H1 (cell line): ENCODE measurements at regions not wholly inside any gene's neighbourhood (a gene's known extent, or its start where the extent isn't known, plus 50 kb on each side); places are given as distances from the start of the nearest gene placed in this dataset.

Source experiments
- CTCF ChIA-PET: fragments of 300-600 bp; sonication (Branson Sonifier 250); formaldehyde crosslinking; loops from one replicate; lab custom pipeline; 2021; ENCODE audit not compliant: partially characterized antibody; lab: Charles Lee
- POLR2A ChIA-PET: fragments of 300-600 bp; sonication (Branson Sonifier 250); formaldehyde crosslinking; loops from one replicate; lab custom pipeline; 2021; ENCODE audit warnings: inconsistent platforms; ENCODE audit not compliant: partially characterized antibody; lab: Charles Lee
- DNase-seq, 2 experiments: peaks; one replicate each; pipeline versions ENCODE4 v3.0.0 to v3.0.0-alpha.2; 2010 to 2022; ENCODE audit warnings: low spot score in 2 of 2, low read depth in 1 of 2, mixed read lengths in 1 of 2
- FAIRE-seq: peaks from 2 replicates; lab custom pipeline; 2011; peaks lifted over from hg19 to GRCh38; lab: Jason Lieb, UNC
- H2AFZ ChIP-seq: 2 replicates; pipeline ENCODE4 v1.8.1; 2012; ENCODE audit warnings: low read length, inconsistent platforms
- H2AK5ac ChIP-seq: 2 replicates; pipeline ENCODE4 v1.6.1; 2013; ENCODE audit warnings: low read depth, low read length
- H2BK120ac ChIP-seq: replicated peaks from 2 replicates; pipeline ENCODE3; 2013; ENCODE audit warnings: low read depth, low read length, inconsistent platforms
- H2BK12ac ChIP-seq: 2 replicates; pipeline ENCODE4 v1.6.1; 2013; ENCODE audit warnings: low read depth, low read length
- H2BK15ac ChIP-seq: 2 replicates; pipeline ENCODE4 v1.6.1; 2013; ENCODE audit warnings: low read length
- H2BK20ac ChIP-seq: 2 replicates; pipeline ENCODE4 v1.6.1; 2013; ENCODE audit warnings: low read length
- H2BK5ac ChIP-seq: 2 replicates; pipeline ENCODE4 v1.6.1; 2013; ENCODE audit warnings: low read depth, low read length
- H3K14ac ChIP-seq: 2 replicates; pipeline ENCODE4 v1.6.1; 2013; ENCODE audit warnings: inconsistent platforms; ENCODE audit not compliant: insufficient read length
- H3K18ac ChIP-seq: 2 replicates; pipeline ENCODE4 v1.6.1; 2013; ENCODE audit warnings: low read length; ENCODE audit errors: extremely low read depth
- H3K23ac ChIP-seq: 2 replicates; pipeline ENCODE4 v1.6.1; 2013; ENCODE audit warnings: inconsistent platforms; ENCODE audit not compliant: insufficient read length
- H3K23me2 ChIP-seq: 2 replicates; pipeline ENCODE4 v1.6.1; 2013; ENCODE audit warnings: low read depth, low read length
- H3K27ac ChIP-seq: 2 replicates; pipeline ENCODE4 v1.6.1; 2011; ENCODE audit warnings: low read depth, low read length, inconsistent platforms
- H3K27me3 ChIP-seq, 4 experiments: replicated peaks in 1 of 4; 1 replicate in 1 of 4; 2 replicates in 3 of 4; pipeline versions ENCODE4 v1.6.1 to v1.8.1; 2011 to 2013; ENCODE audit warnings: low read length in 3 of 4, mild to moderate bottlenecking in 3 of 4, inconsistent platforms in 2 of 4, mixed read lengths in 2 of 4, moderate library complexity in 1 of 4; ENCODE audit not compliant: control insufficient read depth in 3 of 4, insufficient read depth in 3 of 4; ENCODE audit errors: extremely low read depth in 1 of 4
- H3K36me3 ChIP-seq, 4 experiments: 2 replicates each; pipeline versions ENCODE4 v1.6.1 to v1.8.1; 2011 to 2013; ENCODE audit warnings: mild to moderate bottlenecking in 4 of 4, low read length in 3 of 4, moderate library complexity in 2 of 4, control low read depth in 1 of 4, inconsistent platforms in 1 of 4; ENCODE audit not compliant: insufficient read depth in 4 of 4, control insufficient read depth in 2 of 4
- H3K4ac ChIP-seq: replicated peaks from 2 replicates; pipeline ENCODE3; 2013; ENCODE audit warnings: low read length, low read depth, mixed read lengths, inconsistent platforms; ENCODE audit not compliant: insufficient read length
- H3K4me1 ChIP-seq, 4 experiments: replicated peaks in 1 of 4; 1 replicate in 1 of 4; 2 replicates in 3 of 4; pipeline versions ENCODE4 v1.6.1 to v1.8.1; 2011 to 2013; ENCODE audit warnings: low read length in 3 of 4, inconsistent platforms in 2 of 4, mixed read lengths in 1 of 4; ENCODE audit not compliant: insufficient read depth in 4 of 4, control insufficient read depth in 3 of 4
- H3K4me2 ChIP-seq, 2 experiments: 2 replicates each; pipeline versions ENCODE4 v1.6.1 to v1.8.1; 2011 to 2013; ENCODE audit warnings: low read depth in 2 of 2, low read length in 2 of 2, control low read depth in 1 of 2, inconsistent platforms in 1 of 2, mild to moderate bottlenecking in 1 of 2; ENCODE audit not compliant: insufficient read depth in 1 of 2
- H3K4me3 ChIP-seq, 4 experiments: fragments of 200-600, 300-600 bp in 1 of 4; sonication (generic), shearing (Covaris generic), sonication (Bioruptor Twin) in 1 of 4; 2 replicates each; pipeline versions ENCODE4 v1.5.1 to v1.8.1; 2011 to 2016; ENCODE audit warnings: low read length in 4 of 4, low read depth in 3 of 4, control low read depth in 2 of 4, inconsistent platforms in 2 of 4, mild to moderate bottlenecking in 2 of 4, mixed read lengths in 1 of 4, moderate library complexity in 1 of 4; ENCODE audit not compliant: insufficient read depth in 2 of 4; ENCODE audit errors: extremely low read depth in 1 of 4
- H3K56ac ChIP-seq: replicated peaks from 2 replicates; pipeline ENCODE3; 2013; ENCODE audit warnings: low read depth, mild to moderate bottlenecking, mixed read lengths, low read length, inconsistent platforms; ENCODE audit not compliant: insufficient read length
- H3K79me1 ChIP-seq: 2 replicates; pipeline ENCODE4 v1.6.1; 2013; ENCODE audit warnings: low read depth, low read length, control low read depth
- H3K79me2 ChIP-seq, 2 experiments: 2 replicates each; pipeline versions ENCODE4 v1.6.1 to v1.8.1; 2012 to 2013; ENCODE audit warnings: low read length in 2 of 2, mild to moderate bottlenecking in 2 of 2, inconsistent platforms in 1 of 2; ENCODE audit not compliant: insufficient read depth in 2 of 2, control insufficient read depth in 1 of 2
- H3K9ac ChIP-seq, 4 experiments: replicated peaks in 1 of 4; 1 replicate in 1 of 4; 2 replicates in 3 of 4; pipeline versions ENCODE4 v1.6.1 to v1.8.1; 2011 to 2013; ENCODE audit warnings: low read depth in 3 of 4, low read length in 3 of 4, control low read depth in 2 of 4, mild to moderate bottlenecking in 2 of 4, moderate library complexity in 2 of 4, inconsistent platforms in 1 of 4; ENCODE audit errors: extremely low read depth in 1 of 4
- H3K9me3 ChIP-seq, 2 experiments: 2 replicates each; pipeline versions ENCODE4 v1.6.1 to v1.8.1; 2012 to 2013; ENCODE audit warnings: mild to moderate bottlenecking in 2 of 2, moderate library complexity in 2 of 2, control low read depth in 1 of 2, inconsistent platforms in 1 of 2, low read depth in 1 of 2, low read length in 1 of 2, mixed read lengths in 1 of 2; ENCODE audit not compliant: insufficient read depth in 2 of 2
- H4K20me1 ChIP-seq, 2 experiments: replicated peaks in 1 of 2; 2 replicates each; pipeline versions ENCODE3 to v1.8.1; 2011 to 2013; ENCODE audit warnings: inconsistent platforms in 2 of 2, low read length in 2 of 2, mild to moderate bottlenecking in 1 of 2; ENCODE audit not compliant: insufficient read depth in 2 of 2, control insufficient read depth in 1 of 2
- H4K5ac ChIP-seq: 2 replicates; pipeline ENCODE4 v1.6.1; 2013; ENCODE audit warnings: low read length, low read depth, mixed read lengths, inconsistent platforms; ENCODE audit not compliant: insufficient read length
- H4K8ac ChIP-seq: 2 replicates; pipeline ENCODE4 v1.8.0; 2013; ENCODE audit warnings: mild to moderate bottlenecking, moderate library complexity, low read length, inconsistent platforms; ENCODE audit not compliant: insufficient read depth; ENCODE audit errors: extremely low read depth
- H4K91ac ChIP-seq: replicated peaks from 2 replicates; pipeline ENCODE3; 2013; ENCODE audit warnings: low read length, mixed read lengths, inconsistent platforms; ENCODE audit not compliant: insufficient read length
- ASH2L ChIP-seq: fragments of 200-600, 300-600 bp; sonication (generic); IDR thresholded peaks from one replicate; pipeline ENCODE4 v1.7.1; 2017; ENCODE audit warnings: low read length
- CHD1 ChIP-seq: IDR thresholded peaks from 2 replicates; pipeline ENCODE4 v1.6.1; 2012; ENCODE audit warnings: low read depth, low read length, improper control_type of control experiment
- GABPA ChIP-seq: IDR thresholded peaks from 2 replicates; pipeline ENCODE4 v1.6.1; 2011; ENCODE audit warnings: mild to moderate bottlenecking, low read length, moderate library complexity, borderline replicate concordance; ENCODE audit not compliant: insufficient read depth
- JUN ChIP-seq: IDR thresholded peaks from 2 replicates; pipeline ENCODE4 v1.6.1; 2011; ENCODE audit warnings: low read depth, mild to moderate bottlenecking, improper control_type of control experiment, low read length
- RAD21 ChIP-seq, 2 experiments: IDR thresholded peaks in 1 of 2; conservative IDR thresholded peaks in 1 of 2; 2 replicates each; pipeline ENCODE4 v1.6.1; 2011; ENCODE audit warnings: low read depth in 2 of 2, low read length in 2 of 2, improper control_type of control experiment in 1 of 2, inconsistent platforms in 1 of 2, mild to moderate bottlenecking in 1 of 2, moderate library complexity in 1 of 2
- TAF7 ChIP-seq: optimal IDR thresholded peaks from 2 replicates; pipeline ENCODE3; 2011; ENCODE audit warnings: low read depth, mild to moderate bottlenecking, inconsistent platforms, low read length, moderate library complexity, borderline replicate concordance
- WGBS, 2 experiments: shearing (Covaris generic) in 1 of 2; methylation state at CpG; one replicate each; pipeline versions ENCODE4 v1.1.6 to v1.1.7; 2013 to 2015; ENCODE audit warnings: low lambda C conversion rate in 2 of 2, mixed read lengths in 2 of 2, inconsistent platforms in 1 of 2, low coverage in 1 of 2, missing lambda C conversion rate in 1 of 2; ENCODE audit not compliant: insufficient replicate concordance in 2 of 2, insufficient coverage in 1 of 2, insufficient read length in 1 of 2; ENCODE audit errors: extremely low coverage in 1 of 2, missing lambda C conversion rate in 1 of 2; 5-methylcytosine and 5-hydroxymethylcytosine counted together

DNA sequence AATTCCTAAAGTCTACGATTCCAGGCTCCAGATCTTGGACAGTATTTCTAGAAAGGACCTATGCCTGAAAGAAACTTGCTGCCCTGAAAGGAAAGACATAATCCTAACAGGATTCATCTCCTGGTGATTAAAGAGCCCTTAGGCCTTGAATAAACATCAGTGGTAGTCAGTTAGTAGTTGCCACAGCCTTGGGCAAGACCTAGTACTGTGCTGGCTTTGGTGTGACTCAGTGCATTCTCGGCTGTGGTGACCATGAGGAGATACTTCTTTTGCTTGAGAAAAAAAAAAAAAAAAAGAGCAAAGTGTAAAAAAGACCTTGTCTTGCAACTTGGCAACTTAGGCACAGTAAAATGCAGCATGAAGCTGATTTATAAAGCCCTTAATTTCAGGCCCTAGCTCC lies 188.2 kb downstream of the DCAF12L2 start:
- Histone ChIP-seq H4K91ac (no peak overlapping the region), H3K9me3 (no peaks in the 10 kb centered on the region), H2BK12ac (no peak overlapping the region), H3K4me3 (no peak overlapping the region), H3K9ac (no peak overlapping the region), H4K8ac (no peak overlapping the region), H3K4me2 (no peak overlapping the region), H2BK15ac (no peak overlapping the region), H2AK5ac (no peak overlapping the region), H3K27me3 (no peaks in the 10 kb centered on the region), H3K79me2 (no peaks in the 10 kb centered on the region), H2BK20ac (no peak overlapping the region), H3K14ac (no peak overlapping the region), H2BK120ac (no peak overlapping the region), H2BK5ac (no peak overlapping the region), H4K5ac (no peak overlapping the region), H3K56ac (no peak overlapping the region), H3K79me1 (no peaks in the 10 kb centered on the region), H2AFZ (no peak overlapping the region), H3K23me2 (no peaks in the 10 kb centered on the region), H4K20me1 (no peaks in the 10 kb centered on the region), H3K18ac (no peak overlapping the region), H3K4me1 (no peaks in the 10 kb centered on the region), H3K23ac (no peak overlapping the region), H3K36me3 (no peaks in the 10 kb centered on the region), H3K27ac (no peak overlapping the region), H3K4ac (no peak overlapping the region)
- DNase-seq (no peak), FAIRE-seq (no peak)
- 100% methylated on average over 1 of the region's 2 CpGs; no CpG with 5 or more reads in 1 of the 2 experiments for WGBS, 2 experiments
- ChIA-PET POLR2A (no interaction called here), CTCF (no interaction called here)
- no peak for TF ChIP-seq RAD21 (IDR thresholded peaks at IDR 0.05 in 1 of 2, conservative IDR thresholded peaks at IDR 0.05 in 1 of 2; ENCODE audit: low read depth in 2 of 2, low read length in 2 of 2)
- TF ChIP-seq ASH2L: no peak
- TF ChIP-seq TAF7: no peak
- no peak for TF ChIP-seq GABPA
- no peak for TF ChIP-seq CHD1
- TF ChIP-seq JUN: no peak
